ENCODE measurements at regions not wholly inside any gene's neighbourhood (a gene's known extent, or its start where the extent isn't known, plus 50 kb on each side); places are given as distances from the start of the nearest gene placed in this dataset.
A peak's percentile ranks its signal among the peaks of the same experiment; 100 is the strongest.
"Not testable (repeated sequence)": the region's sequence is repeated elsewhere in the genome, so short reads cannot be mapped to it uniquely, and the experiment has no call there.

DNA sequence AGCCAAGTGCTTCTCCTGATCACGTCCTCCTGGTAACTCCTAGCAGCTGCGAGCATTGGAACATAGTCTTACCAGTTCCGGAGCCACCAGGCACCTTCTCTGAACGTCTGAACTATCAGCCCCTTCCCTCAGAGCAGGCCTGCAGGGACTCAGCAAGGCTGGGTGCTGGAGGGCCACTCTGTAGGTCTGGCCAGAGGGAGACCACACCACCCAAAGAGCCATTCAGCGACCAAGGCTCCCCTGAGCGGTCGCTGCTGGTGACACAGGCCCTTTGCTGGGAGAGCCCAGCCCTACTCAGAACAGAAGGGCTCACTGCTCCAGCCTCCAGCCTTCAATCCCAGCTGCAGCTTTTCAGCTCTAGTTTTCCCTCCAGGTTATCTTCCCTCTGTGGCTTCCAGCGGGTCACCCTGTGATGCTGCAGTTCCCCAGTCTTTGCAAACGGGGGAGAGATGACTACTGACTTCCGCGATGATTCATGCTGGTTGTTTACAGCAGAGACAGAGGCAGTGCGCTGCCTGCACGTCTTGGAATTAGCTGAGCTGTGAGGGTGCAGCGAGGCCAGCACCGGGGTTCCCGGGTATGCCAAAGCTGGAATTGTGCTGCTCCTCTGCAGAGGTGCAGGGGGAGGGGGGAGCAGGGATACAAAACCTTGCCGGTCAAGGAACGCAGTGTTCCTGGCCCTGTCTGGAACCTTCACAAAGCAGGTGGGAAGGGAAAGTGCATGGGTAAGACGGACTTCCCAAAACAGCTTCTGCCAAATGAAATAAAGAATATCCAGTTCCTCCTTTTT lies 161.4 kb downstream of the LY86 start:
- DNase-seq = peak; percentile 21

DNA sequence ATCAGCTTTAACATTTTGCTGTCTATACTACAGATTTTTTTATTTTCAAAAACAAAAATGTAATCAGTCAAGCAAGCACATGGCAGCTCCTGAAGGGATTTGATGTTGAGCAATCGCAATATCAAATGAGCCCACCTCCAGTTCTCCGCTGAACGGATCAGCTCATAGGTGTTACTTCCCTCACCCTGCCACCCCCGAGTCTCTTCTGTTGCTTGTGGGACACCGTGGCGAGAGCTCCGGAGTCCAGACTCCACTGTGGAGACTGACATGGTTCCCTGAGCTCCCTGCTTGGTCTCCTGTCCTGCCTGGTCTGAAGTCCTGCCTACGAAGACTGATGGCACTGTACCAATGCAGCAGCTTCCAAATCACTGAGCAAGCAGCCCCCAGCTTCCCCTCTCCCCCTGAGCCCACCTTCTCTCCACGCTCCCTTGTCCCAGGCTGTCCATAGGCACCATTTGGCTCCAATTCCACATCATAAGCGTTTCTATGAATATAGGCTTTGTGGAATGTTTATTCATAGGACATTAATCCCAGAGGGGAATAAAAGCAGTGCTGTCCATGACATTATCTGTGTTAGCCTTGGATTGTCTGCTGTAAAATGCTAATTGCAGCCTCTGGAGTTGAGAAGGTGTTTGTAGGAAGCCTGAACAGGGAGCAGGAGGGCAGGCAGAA lies 162.2 kb downstream of the LY86 start:
- no peak for DNase-seq

- no peak for DNase-seq
Measured at GRCh38 chr6:6751266-6751596, 162.7 kb downstream of the LY86 start.

DNA sequence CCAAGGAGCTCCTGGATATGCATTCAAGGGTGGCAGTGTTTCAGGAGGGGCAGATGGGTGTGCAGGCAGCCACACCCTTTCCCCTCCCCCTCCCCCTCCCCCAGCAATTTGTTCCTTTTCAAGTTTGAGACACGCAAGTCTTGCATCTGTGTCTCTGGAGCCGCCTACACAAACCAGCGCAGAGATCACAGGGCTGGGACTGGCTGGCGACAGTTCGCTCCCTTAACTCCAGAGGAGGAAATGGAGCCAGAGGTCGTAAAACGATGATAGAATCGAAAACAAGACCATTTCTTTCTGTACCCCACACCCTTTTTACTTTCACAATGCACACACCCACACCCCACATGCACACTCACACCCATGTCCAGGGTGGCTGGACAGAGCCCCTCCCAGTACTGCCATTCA lies 163.1 kb downstream of the LY86 start:
- no peak for DNase-seq

DNA sequence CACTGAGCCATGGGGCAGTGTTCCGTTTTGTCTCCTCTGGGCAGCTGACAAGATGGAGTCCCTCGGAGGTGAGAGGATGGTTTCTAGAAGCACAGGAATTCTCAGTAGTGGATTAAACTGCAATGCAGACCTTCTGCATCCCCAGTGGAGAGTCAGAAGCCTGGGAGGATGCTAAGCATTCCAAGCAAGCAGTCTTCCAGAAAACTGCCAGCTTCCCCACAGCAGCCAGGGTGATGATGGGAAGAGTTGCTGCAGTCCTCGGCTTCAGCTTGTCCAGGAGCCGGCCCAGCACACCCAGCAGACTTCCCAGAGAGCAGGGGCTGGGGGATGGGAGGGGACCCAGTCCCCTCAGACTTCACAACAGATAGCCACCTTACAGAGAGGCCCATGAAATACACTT lies 163.6 kb downstream of the LY86 start:
- no peak for DNase-seq

DNA sequence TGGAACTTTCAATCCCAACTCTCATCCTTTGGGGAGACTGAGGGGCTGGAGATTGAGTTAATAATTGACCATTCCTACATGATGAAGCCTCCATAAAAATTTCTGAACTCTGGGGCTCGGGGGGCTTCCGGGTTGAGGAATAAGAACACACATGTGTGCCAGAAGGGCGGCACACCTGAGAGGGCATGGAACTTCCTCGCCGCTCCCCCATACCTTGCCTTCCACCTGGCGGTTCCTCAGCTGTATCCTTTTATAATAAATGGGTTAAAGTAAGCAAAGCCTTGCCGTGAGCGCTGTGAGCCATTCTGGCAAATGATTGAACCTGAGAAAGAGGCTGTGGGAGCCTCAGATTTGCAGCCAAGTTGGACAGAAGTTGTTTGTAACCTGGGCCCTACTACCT lies 164.8 kb downstream of the LY86 start:
- DNase-seq = no peak

- no peak for DNase-seq
Measured at GRCh38 chr6:6756526-6756925, 168.0 kb downstream of the LY86 start.

GRCh38 chr6:6758546-6758914 lies 170.0 kb downstream of the LY86 start:
- DNase-seq = no peak

GRCh38 chr6:6758915-6759654 lies 170.6 kb downstream of the LY86 start:
- no peak for DNase-seq

- DNase-seq = no peak
Measured at GRCh38 chr6:6760002-6760401, 171.5 kb downstream of the LY86 start.

DNA sequence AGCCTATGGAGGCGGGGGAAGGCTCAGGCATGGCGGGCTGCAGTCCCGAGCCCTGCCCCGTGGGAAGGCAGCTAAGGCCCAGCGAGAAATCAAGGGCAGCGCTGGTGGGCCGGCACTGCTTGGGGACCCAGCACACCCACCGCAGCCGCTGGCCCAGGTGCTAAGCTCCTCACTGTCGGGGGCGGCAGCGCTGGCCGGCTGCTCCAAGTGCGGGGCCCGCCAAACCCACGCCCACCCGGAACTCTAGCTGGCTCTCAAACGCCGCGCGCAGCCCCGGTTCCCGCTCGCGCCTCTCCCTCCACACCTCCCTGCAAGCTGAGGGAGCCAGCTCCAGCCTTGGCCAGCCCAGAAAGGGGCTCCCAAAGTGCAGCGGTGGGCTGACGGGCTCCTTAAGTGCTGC lies 174.0 kb downstream of the LY86 start:
- not testable (repeated sequence) for DNase-seq

DNA sequence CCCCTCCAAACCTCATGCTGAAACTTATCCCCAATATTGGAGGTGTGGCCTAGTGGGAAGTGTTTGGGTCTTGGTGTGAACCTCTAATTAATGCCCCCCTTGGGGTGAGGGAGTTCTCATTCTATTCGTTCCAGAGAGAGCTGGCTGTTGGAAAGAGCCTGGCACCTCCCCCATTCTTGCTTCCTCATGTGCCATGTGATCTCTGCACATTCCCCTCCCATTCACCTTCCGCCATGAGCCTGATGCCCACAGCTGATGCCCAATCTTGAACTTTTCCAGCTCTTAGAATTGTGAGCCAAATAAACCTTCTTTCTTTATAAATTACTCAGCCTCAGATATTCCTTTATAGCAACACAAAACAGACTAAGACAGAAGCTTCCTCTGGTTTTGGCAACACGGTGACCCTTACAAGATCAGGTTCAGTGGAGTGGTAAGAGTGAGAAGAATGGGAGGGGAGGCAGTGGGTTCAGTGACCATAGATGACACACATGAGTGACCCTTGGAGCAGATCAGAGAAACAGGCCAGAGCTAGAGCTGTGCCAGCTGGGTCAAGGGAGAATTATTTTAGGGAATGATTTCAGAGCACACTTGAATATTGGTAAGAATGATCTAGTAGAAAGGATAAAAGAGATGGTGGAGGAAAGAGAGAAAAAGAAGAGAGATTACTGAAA lies 176.4 kb downstream of the LY86 start:
- DNase-seq = no peak

DNA sequence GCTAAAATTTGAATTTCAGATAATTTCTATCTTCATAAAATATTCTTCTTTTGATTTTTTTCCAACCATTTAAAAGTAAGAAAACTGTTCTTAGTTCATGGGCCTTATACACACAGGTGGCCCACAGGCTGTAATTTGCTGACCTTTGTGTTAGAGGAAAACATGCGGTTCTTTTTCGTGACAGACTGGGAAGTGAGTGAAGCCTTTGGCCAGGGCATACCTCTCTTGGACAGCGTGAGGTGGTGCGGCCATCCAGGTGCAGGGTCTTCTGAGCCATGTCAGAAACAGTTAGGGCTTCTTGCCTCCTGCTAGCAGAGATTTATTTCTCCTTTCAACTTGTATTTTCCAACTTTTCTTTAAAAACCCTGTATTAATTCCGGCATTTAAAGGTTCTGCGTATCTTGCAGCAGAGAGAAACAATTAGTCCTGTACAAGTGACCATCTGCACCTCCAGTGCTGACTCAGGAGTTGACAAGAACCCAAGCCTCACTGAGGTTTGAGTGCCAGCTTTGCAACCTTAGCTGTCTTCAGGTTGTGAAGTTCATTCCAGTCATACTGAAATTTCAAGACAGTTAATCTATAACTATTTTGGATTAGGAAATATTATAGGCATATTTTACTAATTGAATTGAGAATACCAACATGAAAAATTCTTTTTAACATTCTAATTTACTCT lies 177.8 kb downstream of the LY86 start:
- no peak for DNase-seq

- no peak for DNase-seq
Measured at GRCh38 chr6:6769466-6769865, 180.9 kb downstream of the LY86 start.

- DNase-seq = no peak
Measured at GRCh38 chr6:6771224-6771945, 182.9 kb downstream of the LY86 start.

- no peak for DNase-seq
Measured at GRCh38 chr6:6771964-6772363, 183.4 kb downstream of the LY86 start.

DNA sequence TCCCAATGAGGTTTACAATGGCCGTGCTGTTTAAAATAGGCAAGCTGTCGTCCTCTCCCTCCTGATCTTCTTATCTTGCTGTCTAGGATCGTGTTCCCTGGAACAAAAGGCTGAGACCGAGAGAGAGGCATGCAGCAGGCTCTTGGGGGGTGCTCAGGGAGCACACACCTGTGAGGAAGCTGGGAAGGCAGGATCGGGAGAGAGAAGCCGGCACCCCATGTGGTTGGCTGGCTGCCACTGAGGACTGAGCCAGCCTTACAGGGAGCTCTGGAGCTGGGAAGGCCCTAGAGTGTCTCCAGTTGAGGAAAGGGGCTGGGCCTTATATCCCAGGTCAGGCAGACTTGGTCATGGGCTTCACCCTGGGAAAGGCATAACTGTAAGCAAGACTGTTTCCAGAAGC lies 184.2 kb downstream of the LY86 start:
- DNase-seq = no peak

- no peak for DNase-seq
Measured at GRCh38 chr6:6775074-6775473, 186.6 kb downstream of the LY86 start.

DNA sequence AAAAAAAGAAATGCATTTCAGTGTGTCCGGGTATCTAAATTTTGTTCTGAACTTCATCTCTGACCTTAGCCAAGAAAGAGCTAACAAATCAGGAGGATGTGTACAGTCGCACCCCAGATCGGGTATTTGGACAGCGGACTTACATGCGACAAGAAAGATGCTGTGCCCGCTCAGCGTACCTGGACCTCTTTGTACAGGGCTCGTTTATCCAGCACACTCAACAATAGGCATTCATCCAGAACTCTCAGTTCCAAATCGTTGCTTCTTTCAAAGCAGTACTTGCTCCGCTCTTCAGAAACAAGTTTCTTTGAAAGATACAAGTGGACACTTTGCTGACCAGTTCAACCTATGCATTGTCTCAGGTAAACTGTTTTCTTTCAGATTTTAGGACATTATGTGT lies 191.7 kb downstream of the LY86 start:
- DNase-seq = no peak

DNA sequence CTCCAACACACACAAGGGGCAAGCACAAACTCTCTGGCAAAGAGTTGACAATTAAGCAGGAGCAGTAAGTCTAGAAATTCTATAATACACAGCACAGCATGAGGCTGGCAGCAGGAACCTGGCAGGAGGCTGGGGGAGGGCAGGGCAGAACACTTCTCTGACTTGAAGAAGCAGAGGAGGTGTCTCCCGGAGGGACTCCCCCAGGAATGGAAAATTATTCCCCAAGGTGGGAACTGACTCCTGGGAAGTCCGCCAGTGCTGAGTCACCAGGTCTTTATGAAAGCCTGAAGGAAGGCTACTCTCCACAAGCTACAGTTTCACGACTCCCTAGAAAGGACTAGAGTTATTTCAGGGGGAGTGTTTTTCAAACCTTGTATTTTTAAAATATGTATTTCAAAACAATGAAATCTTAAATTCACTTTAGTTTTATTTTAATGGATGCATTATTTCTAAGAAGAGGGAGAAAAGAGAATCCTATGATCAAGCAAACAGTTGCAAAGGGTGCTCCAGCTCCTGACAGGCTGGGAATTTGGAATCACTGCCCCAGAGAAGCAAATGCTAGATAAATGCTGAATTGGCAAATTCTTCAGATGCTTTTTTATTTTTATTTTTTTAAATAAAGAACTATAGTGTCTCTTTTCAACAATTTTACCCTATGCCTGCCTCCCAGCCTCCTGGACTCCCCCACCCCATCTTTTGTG lies 192.8 kb downstream of the LY86 start:
- DNase-seq = no peak

GRCh38 chr6:6781873-6782227 lies 193.3 kb downstream of the LY86 start:
- no peak for DNase-seq

DNA sequence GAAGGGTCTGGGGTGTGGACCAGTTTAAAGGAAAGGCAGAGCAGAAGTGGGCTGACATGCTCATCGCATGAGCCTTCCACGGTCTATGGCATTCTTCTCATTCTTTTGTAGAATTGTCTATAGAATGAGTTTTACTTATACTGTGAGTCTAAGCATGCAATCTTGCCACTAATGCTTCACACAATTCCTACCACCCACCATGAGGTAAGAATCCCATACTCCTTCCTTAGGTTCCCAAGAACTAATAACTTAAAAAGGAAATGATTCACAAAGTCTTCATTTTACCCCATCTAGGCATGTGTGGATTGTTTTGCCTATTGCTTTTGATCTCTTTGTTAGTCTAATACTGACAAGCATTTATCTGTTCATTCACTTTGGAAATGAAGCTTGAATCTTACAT lies 195.2 kb downstream of the LY86 start:
- DNase-seq = no peak
